Neural progenitor cell (in vitro differentiated cells): ENCODE measurements at regions not wholly inside any gene's neighbourhood (a gene's known extent, or its start where the extent isn't known, plus 50 kb on each side); places are given as distances from the start of the nearest gene placed in this dataset.

Source experiments
- EZH2 ChIP-seq: fragments of 200-600 bp; sonication (generic); IDR thresholded peaks from 2 replicates; pipeline ENCODE4 v1.6.1; 2017; ENCODE audit warnings: antibody characterized with exemption, mild to moderate bottlenecking, moderate library complexity
- EZH2phosphoT487 ChIP-seq: fragments of 200-600 bp; sonication (generic); IDR thresholded peaks from 2 replicates; pipeline ENCODE4 v1.6.1; 2017; ENCODE audit warnings: antibody characterized with exemption
- TF ChIP-seq, protein P1 (sequence below): fragments of 200-600 bp; sonication (generic); IDR thresholded peaks from 2 replicates; pipeline ENCODE4 v1.5.1; 2017; ENCODE audit warnings: antibody characterized with exemption, mild to moderate bottlenecking

DNA sequence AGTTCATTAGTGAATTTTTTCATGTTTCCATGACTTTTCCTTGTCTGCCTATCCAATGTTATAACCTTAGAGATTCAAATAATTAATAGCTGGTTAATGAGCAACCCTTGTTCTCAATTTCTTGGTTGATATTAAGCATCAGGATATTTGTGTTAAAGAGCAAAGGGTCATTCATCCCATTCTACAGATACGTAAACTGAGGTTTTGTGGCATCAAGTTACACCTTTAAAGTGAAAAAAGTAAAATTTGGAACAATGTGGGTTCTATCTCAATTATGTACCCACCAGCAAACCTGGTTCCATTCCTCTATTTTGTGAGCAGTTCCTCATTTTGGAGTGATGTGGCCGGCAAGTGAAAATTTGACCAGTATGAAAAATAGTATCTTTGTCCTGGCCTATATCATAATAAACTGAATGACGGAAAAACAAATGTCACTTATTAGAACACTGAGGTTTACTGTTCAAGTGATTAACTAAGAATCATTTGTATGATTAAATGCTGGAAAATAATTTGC lies 220.5 kb upstream of the ATP5MC3 start:
- TF ChIP-seq EZH2phosphoT487 (no peak), EZH2 (no peak)
- TF ChIP-seq, protein P1, sequence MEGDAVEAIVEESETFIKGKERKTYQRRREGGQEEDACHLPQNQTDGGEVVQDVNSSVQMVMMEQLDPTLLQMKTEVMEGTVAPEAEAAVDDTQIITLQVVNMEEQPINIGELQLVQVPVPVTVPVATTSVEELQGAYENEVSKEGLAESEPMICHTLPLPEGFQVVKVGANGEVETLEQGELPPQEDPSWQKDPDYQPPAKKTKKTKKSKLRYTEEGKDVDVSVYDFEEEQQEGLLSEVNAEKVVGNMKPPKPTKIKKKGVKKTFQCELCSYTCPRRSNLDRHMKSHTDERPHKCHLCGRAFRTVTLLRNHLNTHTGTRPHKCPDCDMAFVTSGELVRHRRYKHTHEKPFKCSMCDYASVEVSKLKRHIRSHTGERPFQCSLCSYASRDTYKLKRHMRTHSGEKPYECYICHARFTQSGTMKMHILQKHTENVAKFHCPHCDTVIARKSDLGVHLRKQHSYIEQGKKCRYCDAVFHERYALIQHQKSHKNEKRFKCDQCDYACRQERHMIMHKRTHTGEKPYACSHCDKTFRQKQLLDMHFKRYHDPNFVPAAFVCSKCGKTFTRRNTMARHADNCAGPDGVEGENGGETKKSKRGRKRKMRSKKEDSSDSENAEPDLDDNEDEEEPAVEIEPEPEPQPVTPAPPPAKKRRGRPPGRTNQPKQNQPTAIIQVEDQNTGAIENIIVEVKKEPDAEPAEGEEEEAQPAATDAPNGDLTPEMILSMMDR = no peak
